WTC11 (cell line): ENCODE measurements at regions not wholly inside any gene's neighbourhood (a gene's known extent, or its start where the extent isn't known, plus 50 kb on each side); places are given as distances from the start of the nearest gene placed in this dataset.

Source experiments
- ATAC-seq: fragments of 200-7000 bp; cut with Tn5 transposase; 2 replicates; pipeline ENCODE4 v1.10.0; 2021; ENCODE audit warnings: mild to moderate bottlenecking, moderate library complexity
- CTCF ChIA-PET: fragments of 300-600 bp; sonication (Branson Sonifier 250); formaldehyde crosslinking; loops from one replicate; lab custom pipeline; 2021; ENCODE audit warnings: antibody characterized with exemption; lab: Charles Lee
- POLR2A ChIA-PET: fragments of 350-600 bp; sonication (Branson Sonifier 250); formaldehyde crosslinking; loops from one replicate; lab custom pipeline; 2021; ENCODE audit warnings: antibody characterized with exemption; lab: Charles Lee
- DNase-seq: peaks from one replicate; pipeline ENCODE4 v3.0.0; 2021; ENCODE audit warnings: low spot score
- H3K27ac Mint-ChIP-seq: 2 replicates; pipeline ENCODE4 v1.8.0; 2021; ENCODE audit warnings: mixed read lengths
- H3K27me3 Mint-ChIP-seq: 2 replicates; pipeline ENCODE4 v1.8.0; 2021; ENCODE audit warnings: low read depth, mild to moderate bottlenecking, moderate library complexity, mixed read lengths
- H3K36me3 Mint-ChIP-seq: 2 replicates; pipeline ENCODE4 v1.8.0; 2021; ENCODE audit warnings: mixed read lengths
- H3K4me1 Mint-ChIP-seq: 2 replicates; pipeline ENCODE4 v1.8.0; 2022; ENCODE audit warnings: mixed read lengths
- H3K4me3 Mint-ChIP-seq: 2 replicates; pipeline ENCODE4 v1.8.0; 2021; ENCODE audit warnings: mild to moderate bottlenecking, moderate library complexity, mixed read lengths
- H3K9me3 Mint-ChIP-seq: 2 replicates; pipeline ENCODE4 v1.8.0; 2021; ENCODE audit warnings: mixed read lengths
- AFF4 ChIP-seq: sonication (generic); formaldehyde crosslinking; IDR thresholded peaks from 2 replicates; pipeline ENCODE4 v1.8.1; 2023; ENCODE audit warnings: mild to moderate bottlenecking, missing genetic modification reagents, borderline replicate concordance
- ATF3 ChIP-seq: sonication (generic); formaldehyde crosslinking; conservative IDR thresholded peaks from 2 replicates; pipeline ENCODE4 v1.8.1; 2022; ENCODE audit warnings: mild to moderate bottlenecking, missing genetic modification reagents
- CTCF ChIP-seq: fragments of 200-600 bp; IDR thresholded peaks from 2 replicates; pipeline ENCODE4 v1.8.0; 2022; ENCODE audit warnings: antibody characterized with exemption
- FOXP4 ChIP-seq: sonication (generic); formaldehyde crosslinking; IDR thresholded peaks from 2 replicates; pipeline ENCODE4 v1.8.0; 2022; ENCODE audit warnings: mild to moderate bottlenecking, missing genetic modification reagents
- GABPB1 ChIP-seq: sonication (generic); formaldehyde crosslinking; IDR thresholded peaks from 2 replicates; pipeline ENCODE4 v1.8.1; 2023; ENCODE audit warnings: mild to moderate bottlenecking, missing genetic modification reagents
- IRF1 ChIP-seq: sonication (generic); formaldehyde crosslinking; IDR thresholded peaks from 2 replicates; pipeline ENCODE4 v1.8.0; 2023; ENCODE audit warnings: missing genetic modification reagents
- IRF2 ChIP-seq: sonication (generic); formaldehyde crosslinking; IDR thresholded peaks from 2 replicates; pipeline ENCODE4 v1.8.0; 2022; ENCODE audit warnings: low read depth, missing genetic modification reagents, borderline replicate concordance
- KAT7 ChIP-seq: sonication (generic); formaldehyde crosslinking; IDR thresholded peaks from 2 replicates; pipeline ENCODE4 v1.8.1; 2023; ENCODE audit warnings: missing genetic modification reagents, mild to moderate bottlenecking, borderline replicate concordance
- MLX ChIP-seq: sonication (generic); formaldehyde crosslinking; IDR thresholded peaks from 2 replicates; pipeline ENCODE4 v1.8.1; 2023; ENCODE audit warnings: mild to moderate bottlenecking, missing genetic modification reagents, moderate library complexity
- NR1H2 ChIP-seq: sonication (generic); formaldehyde crosslinking; IDR thresholded peaks from 2 replicates; pipeline ENCODE4 v1.9.0; 2021; ENCODE audit warnings: mild to moderate bottlenecking, moderate library complexity, missing genetic modification reagents
- NR3C1 ChIP-seq: sonication (generic); formaldehyde crosslinking; conservative IDR thresholded peaks from 2 replicates; pipeline ENCODE4 v1.8.1; 2023; ENCODE audit warnings: low read depth, mild to moderate bottlenecking, missing genetic modification reagents
- PREB ChIP-seq: sonication (generic); formaldehyde crosslinking; IDR thresholded peaks from 2 replicates; pipeline ENCODE4 v1.8.1; 2022; ENCODE audit warnings: mild to moderate bottlenecking, missing genetic modification reagents, moderate library complexity, borderline replicate concordance
- RORB ChIP-seq: fragments of 250-450 bp; sonication (Bioruptor Pico); IDR thresholded peaks from 2 replicates; pipeline ENCODE4 v1.9.0; 2021; ENCODE audit warnings: mild to moderate bottlenecking
- SMAD4 ChIP-seq: sonication (generic); formaldehyde crosslinking; IDR thresholded peaks from 2 replicates; pipeline ENCODE4 v1.8.0; 2022; ENCODE audit warnings: mild to moderate bottlenecking, missing genetic modification reagents
- SOX15 ChIP-seq: fragments of 250-450 bp; sonication (Bioruptor Pico); IDR thresholded peaks from 2 replicates; pipeline ENCODE4 v1.9.0; 2021; ENCODE audit warnings: mild to moderate bottlenecking
- SP1 ChIP-seq: sonication (generic); formaldehyde crosslinking; conservative IDR thresholded peaks from 2 replicates; pipeline ENCODE4 v1.8.1; 2022; ENCODE audit warnings: missing genetic modification reagents
- TEAD4 ChIP-seq: sonication (generic); formaldehyde crosslinking; IDR thresholded peaks from 2 replicates; pipeline ENCODE4 v1.8.0; 2022; ENCODE audit warnings: mild to moderate bottlenecking, missing genetic modification reagents
- TP53 ChIP-seq: sonication (generic); formaldehyde crosslinking; IDR thresholded peaks from 2 replicates; pipeline ENCODE4 v1.8.1; 2023; ENCODE audit warnings: mild to moderate bottlenecking, missing genetic modification reagents
- ZMAT4 ChIP-seq: fragments of 250-450 bp; sonication (Bioruptor Pico); IDR thresholded peaks from 2 replicates; pipeline ENCODE4 v1.9.0; 2021; ENCODE audit warnings: mild to moderate bottlenecking
- ZNF121 ChIP-seq: sonication (generic); formaldehyde crosslinking; IDR thresholded peaks from 2 replicates; pipeline ENCODE4 v1.8.0; 2023; ENCODE audit warnings: missing genetic modification reagents
- ZNF138 ChIP-seq: sonication (generic); formaldehyde crosslinking; conservative IDR thresholded peaks from 2 replicates; pipeline ENCODE4 v1.8.1; 2022; ENCODE audit warnings: mild to moderate bottlenecking, moderate library complexity, missing genetic modification reagents
- ZNF396 ChIP-seq: fragments of 250-450 bp; sonication (Bioruptor Pico); IDR thresholded peaks from 2 replicates; pipeline ENCODE4 v1.8.0; 2021; ENCODE audit warnings: mild to moderate bottlenecking, moderate library complexity, borderline replicate concordance

GRCh38 chr1:78281580-78281979 lies 209.2 kb upstream of the PTGFR start (continued):
- no peak for TF ChIP-seq AFF4 (CRISPR knock-in tag)
- TF ChIP-seq TP53 (CRISPR knock-in tag): no peak
- TF ChIP-seq SOX15 (CRISPR knock-in tag): no peak
- no peak for TF ChIP-seq NR3C1 (CRISPR knock-in tag)

GRCh38 chr1:78283691-78284090 lies 207.1 kb upstream of the PTGFR start:
- Mint-ChIP-seq H3K4me1 (no peaks in the 10 kb centered on the region), H3K36me3 (no peaks in the 10 kb centered on the region), H3K27me3 (peaks cover 6% of the 10 kb centered on the region; the same call in 1 of the 2 replicates), H3K27ac (no peak overlapping the region), H3K4me3 (no peak overlapping the region), H3K9me3 (peaks cover 4% of the 10 kb centered on the region; the same call in 1 of the 2 replicates)
- ATAC-seq: no peak
- CTCF ChIA-PET: no interaction called here
- POLR2A ChIA-PET: no interaction called here
- TF ChIP-seq ZNF396 (no peak), IRF1 (CRISPR knock-in tag) (no peak), RORB (no peak), FOXP4 (CRISPR knock-in tag) (no peak), ZMAT4 (CRISPR knock-in tag) (no peak), ATF3 (CRISPR knock-in tag) (no peak), SMAD4 (no peak), TEAD4 (CRISPR knock-in tag) (no peak), CTCF (no peak), ZNF121 (CRISPR knock-in tag) (no peak), IRF2 (no peak), GABPB1 (no peak)
- TF ChIP-seq, all 79 proteins: peak for 0
- no peak for DNase-seq

GRCh38 chr1:78284354-78284753 lies 206.4 kb upstream of the PTGFR start:
- Mint-ChIP-seq H3K4me3 (no peak overlapping the region), H3K27me3 (peaks cover 6% of the 10 kb centered on the region; the same call in 1 of the 2 replicates), H3K27ac (no peak overlapping the region), H3K36me3 (no peaks in the 10 kb centered on the region), H3K9me3 (peaks cover 4% of the 10 kb centered on the region; the same call in 1 of the 2 replicates), H3K4me1 (no peaks in the 10 kb centered on the region)
- ChIA-PET POLR2A (no interaction called here), CTCF (no interaction called here)
- DNase-seq (no peak), ATAC-seq (no peak)
- TF ChIP-seq MLX (CRISPR knock-in tag) (no peak), NR1H2 (CRISPR knock-in tag) (no peak), KAT7 (no peak), ZNF138 (CRISPR knock-in tag) (no peak), SP1 (no peak), GABPB1 (no peak), PREB (CRISPR knock-in tag) (no peak), IRF1 (CRISPR knock-in tag) (no peak)
